ENCODE measurements at regions not wholly inside any gene's neighbourhood (a gene's known extent, or its start where the extent isn't known, plus 50 kb on each side); places are given as distances from the start of the nearest gene placed in this dataset.
A peak's percentile ranks its signal among the peaks of the same experiment; 100 is the strongest.

DNA sequence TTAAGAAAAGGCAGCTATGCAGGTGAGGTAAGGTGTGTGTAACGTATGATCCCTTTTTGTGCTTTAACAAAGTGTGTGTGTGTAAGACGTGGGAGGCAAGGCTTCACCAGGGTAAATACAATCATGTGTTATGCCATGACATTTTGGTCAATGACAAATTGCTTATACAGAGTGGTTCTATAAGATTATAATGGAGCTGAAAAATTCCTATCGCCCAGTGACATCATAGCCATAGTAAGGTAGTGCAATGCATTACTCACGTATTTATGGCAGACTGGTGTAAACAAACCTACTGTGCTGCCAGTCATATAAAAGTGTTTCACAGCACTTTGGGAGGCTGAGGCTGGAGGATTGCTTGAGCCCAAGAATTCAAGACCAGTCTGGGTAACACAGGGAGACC is 60.2 kb upstream of the LCTL start:
- no peak overlapping the region for H3K27ac ChIP-seq (ENCODE audit: low read length)
- H3K4me3 ChIP-seq (ENCODE audit: low read length) = no peak overlapping the region
- 60% methylated on average over 1 of the region's 4 CpGs for WGBS (ENCODE audit: insufficient coverage, low lambda C conversion rate)
- H3K4me1 ChIP-seq (ENCODE audit: control insufficient read depth, insufficient read depth, low read length) = peaks cover 23% of the 10 kb centered on the region
- H3K9me3 ChIP-seq (ENCODE audit: control insufficient read depth, low read depth, low read length) = no peaks in the 10 kb centered on the region
- no peaks in the 10 kb centered on the region for H3K27me3 ChIP-seq (ENCODE audit: control insufficient read depth, insufficient read depth, low read length)
- DNase-seq = no peak
- H3K36me3 ChIP-seq (ENCODE audit: control insufficient read depth, insufficient read depth, low read length) = no peaks in the 10 kb centered on the region

DNA sequence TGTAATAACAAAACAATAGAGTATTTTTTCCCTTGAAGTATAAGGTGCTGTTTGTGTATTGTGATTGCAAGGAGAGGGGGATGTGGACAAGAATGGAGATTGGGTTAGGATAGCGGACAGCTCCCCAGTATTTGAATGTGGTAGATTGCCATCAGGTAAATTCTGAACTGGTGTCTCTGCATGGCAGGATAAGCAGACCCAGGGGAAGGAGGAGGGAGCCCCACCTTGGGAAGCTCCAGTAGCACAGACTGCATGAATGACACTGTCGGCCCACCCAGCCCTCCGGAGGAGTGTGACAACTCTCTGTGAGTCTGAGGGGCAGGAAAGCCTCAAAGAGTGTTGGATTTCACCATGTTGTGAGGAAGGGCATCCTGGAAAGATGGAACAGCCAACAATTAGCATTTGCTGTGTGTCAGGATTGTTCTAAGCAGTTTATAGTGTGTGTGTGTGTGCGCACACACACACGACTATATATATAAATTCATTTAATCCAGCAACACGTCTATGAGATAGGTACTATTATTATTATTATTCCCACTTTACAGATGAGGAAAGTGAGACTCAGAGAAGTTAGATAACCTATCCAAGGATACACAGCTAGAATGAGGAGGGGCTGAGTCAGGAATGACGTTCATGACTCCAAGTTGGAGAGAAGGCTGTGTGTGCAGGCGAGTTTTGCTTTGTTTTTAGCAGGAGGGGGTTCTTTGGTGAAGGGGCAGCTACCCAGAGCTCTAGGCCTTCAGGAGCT is 63.4 kb upstream of the LCTL start:
- peaks cover 10% of the 10 kb centered on the region for H3K4me1 ChIP-seq (ENCODE audit: control insufficient read depth, insufficient read depth, low read length)
- H3K4me3 ChIP-seq (ENCODE audit: low read length) = no peak overlapping the region
- WGBS (ENCODE audit: insufficient coverage, low lambda C conversion rate) = 80% methylated on average over 1 of the region's 8 CpGs
- no peak for DNase-seq
- no peaks in the 10 kb centered on the region for H3K27me3 ChIP-seq (ENCODE audit: control insufficient read depth, insufficient read depth, low read length)
- no peaks in the 10 kb centered on the region for H3K36me3 ChIP-seq (ENCODE audit: control insufficient read depth, insufficient read depth, low read length)
- H3K27ac ChIP-seq (ENCODE audit: low read length) = no peak overlapping the region
- H3K9me3 ChIP-seq (ENCODE audit: control insufficient read depth, low read depth, low read length) = no peaks in the 10 kb centered on the region

GRCh38 chr15:66629817-66630576 is 64.2 kb upstream of the LCTL start:
- H3K27ac ChIP-seq (ENCODE audit: low read length) = no peak overlapping the region
- no peaks in the 10 kb centered on the region for H3K9me3 ChIP-seq (ENCODE audit: control insufficient read depth, low read depth, low read length)
- DNase-seq = no peak
- no CpG with 5 or more reads among the region's 4 CpGs for WGBS (ENCODE audit: insufficient coverage, low lambda C conversion rate)
- no peaks in the 10 kb centered on the region for H3K36me3 ChIP-seq (ENCODE audit: control insufficient read depth, insufficient read depth, low read length)
- peaks cover 10% of the 10 kb centered on the region for H3K4me1 ChIP-seq (ENCODE audit: control insufficient read depth, insufficient read depth, low read length)
- no peak overlapping the region for H3K4me3 ChIP-seq (ENCODE audit: low read length)
- no peaks in the 10 kb centered on the region for H3K27me3 ChIP-seq (ENCODE audit: control insufficient read depth, insufficient read depth, low read length)

- Histone ChIP-seq H3K27ac (ENCODE audit: low read length) (no peak overlapping the region), H3K9me3 (ENCODE audit: control insufficient read depth, low read depth, low read length) (no peaks in the 10 kb centered on the region), H3K27me3 (ENCODE audit: control insufficient read depth, insufficient read depth, low read length) (no peaks in the 10 kb centered on the region), H3K4me1 (ENCODE audit: control insufficient read depth, insufficient read depth, low read length) (peaks cover 10% of the 10 kb centered on the region), H3K4me3 (ENCODE audit: low read length) (no peak overlapping the region), H3K36me3 (ENCODE audit: control insufficient read depth, insufficient read depth, low read length) (no peaks in the 10 kb centered on the region)
- DNase-seq = no peak
- WGBS (ENCODE audit: insufficient coverage, low lambda C conversion rate) = 50% methylated on average over 2 of the region's 17 CpGs
These were observed 65.1 kb upstream of the LCTL start for GRCh38 chr15:66630801-66631351.

DNA sequence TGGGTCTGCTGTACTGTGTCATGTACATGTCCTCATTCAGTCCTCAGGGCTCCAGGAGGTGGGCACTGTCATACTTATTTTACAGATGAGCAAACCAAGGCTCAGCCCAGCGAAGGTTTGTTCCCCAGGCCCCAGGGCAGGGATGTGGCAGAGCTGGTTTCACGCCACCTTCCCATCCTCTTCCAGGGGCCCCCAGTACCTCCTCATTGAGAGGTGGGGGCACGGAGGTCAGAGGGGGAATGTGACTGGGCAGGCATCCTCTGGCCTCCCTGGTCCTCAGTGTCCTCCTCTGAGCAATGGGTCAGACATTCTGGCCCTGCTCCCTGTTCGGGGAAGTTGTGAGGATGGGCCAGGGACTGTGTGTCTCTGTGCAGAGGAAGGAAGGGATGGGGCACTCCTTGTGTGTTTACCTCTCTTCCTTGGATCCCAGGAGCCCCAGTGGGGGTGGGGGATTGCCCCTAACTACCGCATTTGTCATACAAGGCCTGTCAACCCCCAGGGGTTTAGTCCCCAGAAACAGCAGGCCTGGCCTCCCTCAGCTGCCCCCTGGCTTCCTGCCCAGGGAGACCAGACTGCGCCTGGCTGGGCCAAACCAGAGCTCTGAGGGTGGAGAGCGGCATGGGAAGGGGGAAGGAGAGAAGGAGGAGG is 65.9 kb upstream of the LCTL start:
- Histone ChIP-seq H3K27ac (ENCODE audit: low read length) (no peak overlapping the region), H3K36me3 (ENCODE audit: control insufficient read depth, insufficient read depth, low read length) (no peaks in the 10 kb centered on the region), H3K4me3 (ENCODE audit: low read length) (no peak overlapping the region), H3K27me3 (ENCODE audit: control insufficient read depth, insufficient read depth, low read length) (no peaks in the 10 kb centered on the region), H3K4me1 (ENCODE audit: control insufficient read depth, insufficient read depth, low read length) (peaks cover 10% of the 10 kb centered on the region), H3K9me3 (ENCODE audit: control insufficient read depth, low read depth, low read length) (no peaks in the 10 kb centered on the region)
- no CpG with 5 or more reads among the region's 7 CpGs for WGBS (ENCODE audit: insufficient coverage, low lambda C conversion rate)
- peak in 1 of 2 donors; percentile 23 for DNase-seq

GRCh38 chr15:66633041-66633937 is 67.5 kb upstream of the LCTL start:
- H3K9me3 ChIP-seq (ENCODE audit: control insufficient read depth, low read depth, low read length) = no peaks in the 10 kb centered on the region
- H3K4me1 ChIP-seq (ENCODE audit: control insufficient read depth, insufficient read depth, low read length) = peaks cover 10% of the 10 kb centered on the region
- DNase-seq = no peak
- no peak overlapping the region for H3K4me3 ChIP-seq (ENCODE audit: low read length)
- H3K27ac ChIP-seq (ENCODE audit: low read length) = no peak overlapping the region
- no peaks in the 10 kb centered on the region for H3K27me3 ChIP-seq (ENCODE audit: control insufficient read depth, insufficient read depth, low read length)
- H3K36me3 ChIP-seq (ENCODE audit: control insufficient read depth, insufficient read depth, low read length) = no peaks in the 10 kb centered on the region
- no CpG with 5 or more reads among the region's 19 CpGs for WGBS (ENCODE audit: insufficient coverage, low lambda C conversion rate)

DNA sequence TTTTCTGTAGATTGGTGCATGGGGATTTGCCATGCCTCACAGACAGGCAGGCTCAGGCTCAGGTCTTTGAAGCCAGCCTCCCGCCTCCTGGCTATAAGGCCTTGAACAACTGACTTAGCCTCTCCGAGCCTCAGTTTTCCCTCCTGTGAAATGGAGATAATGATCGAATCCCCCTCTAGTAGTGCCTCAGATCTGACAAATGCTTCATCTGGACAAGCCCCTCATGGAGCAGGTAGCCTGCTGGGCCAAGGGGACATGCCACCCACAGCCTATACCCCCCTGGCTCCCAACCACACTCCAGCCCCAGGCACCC is 68.1 kb upstream of the LCTL start:
- no CpG with 5 or more reads among the region's 3 CpGs for WGBS (ENCODE audit: insufficient coverage, low lambda C conversion rate)
- no peaks in the 10 kb centered on the region for H3K36me3 ChIP-seq (ENCODE audit: control insufficient read depth, insufficient read depth, low read length)
- no peak overlapping the region for H3K27ac ChIP-seq (ENCODE audit: low read length)
- H3K4me3 ChIP-seq (ENCODE audit: low read length) = no peak overlapping the region
- H3K27me3 ChIP-seq (ENCODE audit: control insufficient read depth, insufficient read depth, low read length) = no peaks in the 10 kb centered on the region
- no peak for DNase-seq
- H3K9me3 ChIP-seq (ENCODE audit: control insufficient read depth, low read depth, low read length) = no peaks in the 10 kb centered on the region
- H3K4me1 ChIP-seq (ENCODE audit: control insufficient read depth, insufficient read depth, low read length) = peaks cover 10% of the 10 kb centered on the region

- Histone ChIP-seq H3K4me1 (ENCODE audit: control insufficient read depth, insufficient read depth, low read length) (peaks cover 10% of the 10 kb centered on the region), H3K27me3 (ENCODE audit: control insufficient read depth, insufficient read depth, low read length) (no peaks in the 10 kb centered on the region), H3K4me3 (ENCODE audit: low read length) (no peak overlapping the region), H3K9me3 (ENCODE audit: control insufficient read depth, low read depth, low read length) (no peaks in the 10 kb centered on the region), H3K27ac (ENCODE audit: low read length) (no peak overlapping the region), H3K36me3 (ENCODE audit: control insufficient read depth, insufficient read depth, low read length) (no peaks in the 10 kb centered on the region)
- no CpG with 5 or more reads among the region's 5 CpGs for WGBS (ENCODE audit: insufficient coverage, low lambda C conversion rate)
- DNase-seq = no peak
These were observed 67.5 kb upstream of the SMAD6 start for GRCh38 chr15:66634540-66634939.

- Histone ChIP-seq H3K27ac (ENCODE audit: low read length) (no peak overlapping the region), H3K4me1 (ENCODE audit: control insufficient read depth, insufficient read depth, low read length) (peaks cover 10% of the 10 kb centered on the region), H3K27me3 (ENCODE audit: control insufficient read depth, insufficient read depth, low read length) (no peaks in the 10 kb centered on the region), H3K9me3 (ENCODE audit: control insufficient read depth, low read depth, low read length) (no peaks in the 10 kb centered on the region), H3K4me3 (ENCODE audit: low read length) (no peak overlapping the region), H3K36me3 (ENCODE audit: control insufficient read depth, insufficient read depth, low read length) (no peaks in the 10 kb centered on the region)
- no CpG with 5 or more reads among the region's 5 CpGs for WGBS (ENCODE audit: insufficient coverage, low lambda C conversion rate)
- no peak for DNase-seq
These were observed 67.0 kb upstream of the SMAD6 start for GRCh38 chr15:66635006-66635405.

- Histone ChIP-seq H3K4me1 (ENCODE audit: control insufficient read depth, insufficient read depth, low read length) (peaks cover 3% of the 10 kb centered on the region), H3K4me3 (ENCODE audit: low read length) (no peak overlapping the region), H3K27me3 (ENCODE audit: control insufficient read depth, insufficient read depth, low read length) (no peaks in the 10 kb centered on the region), H3K9me3 (ENCODE audit: control insufficient read depth, low read depth, low read length) (no peaks in the 10 kb centered on the region), H3K36me3 (ENCODE audit: control insufficient read depth, insufficient read depth, low read length) (no peaks in the 10 kb centered on the region), H3K27ac (ENCODE audit: low read length) (no peak overlapping the region)
- DNase-seq = no peak
- no CpG with 5 or more reads among the region's 4 CpGs for WGBS (ENCODE audit: insufficient coverage, low lambda C conversion rate)
These were observed 66.2 kb upstream of the SMAD6 start for GRCh38 chr15:66635817-66636216.

Data from large intestine (tissue), 3 donors.